Testis (tissue), 2 donors: ENCODE measurements at regions not wholly inside any gene's neighbourhood (a gene's known extent, or its start where the extent isn't known, plus 50 kb on each side); places are given as distances from the start of the nearest gene placed in this dataset.

Source experiments
- POLR2A ChIP-seq: fragments of 450-650 bp; IDR thresholded peaks from one replicate; pipeline ENCODE4 v1.6.1; 2017; ENCODE audit warnings: antibody characterized with exemption, mild to moderate bottlenecking, moderate library complexity
- TF ChIP-seq, protein P1 (sequence below), 3 experiments: fragments of 450-650 bp in 2 of 3; fragments of 200-600 bp in 1 of 3; sonication (generic) in 1 of 3; IDR thresholded peaks; one replicate each; pipeline ENCODE4 v1.5.1; 2016 to 2019; ENCODE audit warnings: antibody characterized with exemption in 3 of 3, mild to moderate bottlenecking in 2 of 3, moderate library complexity in 1 of 3

DNA sequence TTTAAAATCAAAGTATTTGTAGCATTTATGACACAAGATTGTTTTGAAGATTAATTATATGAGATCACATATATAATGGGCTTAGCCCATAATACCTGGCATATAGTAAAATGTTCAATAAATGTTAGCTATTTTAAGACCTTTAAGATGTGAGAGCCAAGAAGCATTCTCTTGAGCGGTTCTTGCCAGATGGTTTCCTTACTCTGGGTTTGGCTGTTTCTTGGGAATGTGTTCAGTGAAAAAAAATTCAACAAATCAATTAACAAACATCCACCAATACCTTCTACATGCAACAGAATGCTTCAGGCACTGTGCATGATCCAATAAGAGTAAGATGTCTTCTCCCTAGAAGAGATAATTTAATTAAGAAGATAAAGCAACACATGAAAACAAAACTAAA lies 230.4 kb downstream of the CMPK2 start:
- TF ChIP-seq, protein P1, sequence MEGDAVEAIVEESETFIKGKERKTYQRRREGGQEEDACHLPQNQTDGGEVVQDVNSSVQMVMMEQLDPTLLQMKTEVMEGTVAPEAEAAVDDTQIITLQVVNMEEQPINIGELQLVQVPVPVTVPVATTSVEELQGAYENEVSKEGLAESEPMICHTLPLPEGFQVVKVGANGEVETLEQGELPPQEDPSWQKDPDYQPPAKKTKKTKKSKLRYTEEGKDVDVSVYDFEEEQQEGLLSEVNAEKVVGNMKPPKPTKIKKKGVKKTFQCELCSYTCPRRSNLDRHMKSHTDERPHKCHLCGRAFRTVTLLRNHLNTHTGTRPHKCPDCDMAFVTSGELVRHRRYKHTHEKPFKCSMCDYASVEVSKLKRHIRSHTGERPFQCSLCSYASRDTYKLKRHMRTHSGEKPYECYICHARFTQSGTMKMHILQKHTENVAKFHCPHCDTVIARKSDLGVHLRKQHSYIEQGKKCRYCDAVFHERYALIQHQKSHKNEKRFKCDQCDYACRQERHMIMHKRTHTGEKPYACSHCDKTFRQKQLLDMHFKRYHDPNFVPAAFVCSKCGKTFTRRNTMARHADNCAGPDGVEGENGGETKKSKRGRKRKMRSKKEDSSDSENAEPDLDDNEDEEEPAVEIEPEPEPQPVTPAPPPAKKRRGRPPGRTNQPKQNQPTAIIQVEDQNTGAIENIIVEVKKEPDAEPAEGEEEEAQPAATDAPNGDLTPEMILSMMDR (IDR thresholded peaks at IDR 0.05), result no peak
- no peak for TF ChIP-seq POLR2A
